Fibroblast of lung (primary cell): ENCODE measurements at regions not wholly inside any gene's neighbourhood (a gene's known extent, or its start where the extent isn't known, plus 50 kb on each side); places are given as distances from the start of the nearest gene placed in this dataset.

Experiments used
- EZH2 ChIP-seq: IDR thresholded peaks from 2 replicates; pipeline ENCODE4 v1.5.1; 2012; ENCODE audit warnings: low read length, control low read depth, mild to moderate bottlenecking; ENCODE audit errors: missing control alignments
- TF ChIP-seq, protein P1 (sequence below), 2 donors: IDR thresholded peaks in 1 of 2; conservative IDR thresholded peaks in 1 of 2; 1 replicate in 1 of 2; 2 replicates in 1 of 2; pipeline ENCODE4 v1.5.1; 2011 to 2012; ENCODE audit warnings: low read length in 2 of 2, control low read depth in 1 of 2, inconsistent platforms in 1 of 2, low read depth in 1 of 2, mild to moderate bottlenecking in 1 of 2

DNA sequence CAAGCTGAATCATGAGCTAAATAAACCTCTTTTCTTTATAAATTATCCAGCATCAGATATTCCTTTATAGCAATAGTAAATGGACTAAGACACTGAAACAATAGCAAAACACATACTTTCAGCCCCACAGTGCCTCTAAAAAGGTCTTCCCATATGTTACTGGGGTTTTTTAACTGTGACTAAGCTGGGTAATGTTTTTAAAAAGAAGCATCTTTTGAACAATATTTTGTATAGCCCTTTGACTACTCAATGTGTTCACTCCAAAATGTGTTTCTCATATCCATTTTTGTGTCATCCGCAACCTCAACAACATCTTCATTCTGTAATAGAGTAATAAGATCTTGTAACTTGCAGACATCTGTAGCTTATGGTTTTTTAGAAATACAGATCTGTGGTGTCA, 218.7 kb upstream of the S100G start:
- TF ChIP-seq, protein P1, sequence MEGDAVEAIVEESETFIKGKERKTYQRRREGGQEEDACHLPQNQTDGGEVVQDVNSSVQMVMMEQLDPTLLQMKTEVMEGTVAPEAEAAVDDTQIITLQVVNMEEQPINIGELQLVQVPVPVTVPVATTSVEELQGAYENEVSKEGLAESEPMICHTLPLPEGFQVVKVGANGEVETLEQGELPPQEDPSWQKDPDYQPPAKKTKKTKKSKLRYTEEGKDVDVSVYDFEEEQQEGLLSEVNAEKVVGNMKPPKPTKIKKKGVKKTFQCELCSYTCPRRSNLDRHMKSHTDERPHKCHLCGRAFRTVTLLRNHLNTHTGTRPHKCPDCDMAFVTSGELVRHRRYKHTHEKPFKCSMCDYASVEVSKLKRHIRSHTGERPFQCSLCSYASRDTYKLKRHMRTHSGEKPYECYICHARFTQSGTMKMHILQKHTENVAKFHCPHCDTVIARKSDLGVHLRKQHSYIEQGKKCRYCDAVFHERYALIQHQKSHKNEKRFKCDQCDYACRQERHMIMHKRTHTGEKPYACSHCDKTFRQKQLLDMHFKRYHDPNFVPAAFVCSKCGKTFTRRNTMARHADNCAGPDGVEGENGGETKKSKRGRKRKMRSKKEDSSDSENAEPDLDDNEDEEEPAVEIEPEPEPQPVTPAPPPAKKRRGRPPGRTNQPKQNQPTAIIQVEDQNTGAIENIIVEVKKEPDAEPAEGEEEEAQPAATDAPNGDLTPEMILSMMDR (conservative IDR thresholded peaks at IDR 0.05 in 1 of 2, IDR thresholded peaks at IDR 0.05 in 1 of 2; ENCODE audit: low read depth in 1 of 2, low read length in 2 of 2), result no peak
- no peak for TF ChIP-seq EZH2
